CD4-positive, alpha-beta T cell (primary cell): ENCODE measurements at regions not wholly inside any gene's neighbourhood (a gene's known extent, or its start where the extent isn't known, plus 50 kb on each side); places are given as distances from the start of the nearest gene placed in this dataset.

Experiments used
- ATAC-seq: fragments of 200-7000 bp; cut with Tn5 transposase; one replicate; pipeline ENCODE4 v1.10.0; 2022; ENCODE audit warnings: mild to moderate bottlenecking; ENCODE audit not compliant: poor library complexity
- CTCF ChIA-PET: fragments of 350-600 bp; sonication (Branson Sonifier 250); formaldehyde crosslinking; loops from one replicate; lab custom pipeline; 2021; ENCODE audit warnings: antibody characterized with exemption, inconsistent platforms; lab: Charles Lee
- POLR2A ChIA-PET: fragments of 350-600 bp; sonication (Branson Sonifier 250); formaldehyde crosslinking; loops from one replicate; lab custom pipeline; 2021; ENCODE audit warnings: antibody characterized with exemption, inconsistent platforms; lab: Charles Lee
- DNase-seq, 14 experiments: peaks; one replicate each; pipeline ENCODE4 v3.0.0-alpha.2; 2013 to 2020; ENCODE audit warnings: mixed read lengths in 2 of 14
- H3K27ac ChIP-seq, 2 donors: one replicate each; pipeline versions ENCODE4 v1.5.1 to v1.7.0; 2013; ENCODE audit warnings: low read length in 2 of 2, low read depth in 1 of 2, mild to moderate bottlenecking in 1 of 2
- H3K27me3 ChIP-seq, 2 experiments: 1 replicate in 1 of 2; 2 replicates in 1 of 2; pipeline versions ENCODE4 v1.6.1 to v1.7.0; 2013; ENCODE audit warnings: low read length in 2 of 2, control low read depth in 1 of 2, mild to moderate bottlenecking in 1 of 2, moderate library complexity in 1 of 2; ENCODE audit not compliant: insufficient read depth in 2 of 2, control insufficient read depth in 1 of 2
- H3K36me3 ChIP-seq: one replicate; pipeline ENCODE4 v1.6.1; 2013; ENCODE audit warnings: low read length, control low read depth; ENCODE audit not compliant: insufficient read depth
- H3K4me1 ChIP-seq: one replicate; pipeline ENCODE4 v1.6.1; 2013; ENCODE audit warnings: low read length, control low read depth; ENCODE audit not compliant: insufficient read depth
- H3K4me3 ChIP-seq: one replicate; pipeline ENCODE4 v1.5.1; 2013; ENCODE audit warnings: mild to moderate bottlenecking, low read length, moderate library complexity
- H3K9me3 ChIP-seq, 2 experiments: 1 replicate in 1 of 2; 2 replicates in 1 of 2; pipeline versions ENCODE4 v1.6.1 to v1.7.0; 2013; ENCODE audit warnings: low read length in 2 of 2, mild to moderate bottlenecking in 2 of 2, control low read depth in 1 of 2, moderate library complexity in 1 of 2; ENCODE audit not compliant: control insufficient read depth in 1 of 2, insufficient read depth in 1 of 2
- H3K27ac Mint-ChIP-seq: one replicate; pipeline ENCODE4 v1.8.0; 2020; ENCODE audit warnings: mixed read lengths
- H3K27me3 Mint-ChIP-seq: one replicate; pipeline ENCODE4 v1.8.0; 2021; ENCODE audit warnings: mixed read lengths
- H3K36me3 Mint-ChIP-seq: one replicate; pipeline ENCODE4 v1.8.0; 2021; ENCODE audit warnings: low read depth, mixed read lengths
- H3K4me1 Mint-ChIP-seq: one replicate; pipeline ENCODE4 v1.8.0; 2021; ENCODE audit warnings: low read depth, mixed read lengths
- H3K4me3 Mint-ChIP-seq: one replicate; pipeline ENCODE4 v1.8.0; 2020; ENCODE audit warnings: mild to moderate bottlenecking, mixed read lengths
- H3K9me3 Mint-ChIP-seq: one replicate; pipeline ENCODE4 v1.8.0; 2020; ENCODE audit warnings: mixed read lengths
- CTCF ChIP-seq: fragments of 200-600 bp; IDR thresholded peaks from one replicate; pipeline ENCODE4 v1.8.0; 2022; ENCODE audit warnings: antibody characterized with exemption, mild to moderate bottlenecking
- intact Hi-C, 2 experiments: fragments of 100-400 bp; cut with DNase I in 1 of 2; cut with micrococcal nuclease in 1 of 2; formaldehyde crosslinking; loops; one replicate each; pipeline versions ENCODE4 v1.15.1 to v1.9.0; 2023 to 2025; cut with DNase I, micrococcal nuclease

DNA sequence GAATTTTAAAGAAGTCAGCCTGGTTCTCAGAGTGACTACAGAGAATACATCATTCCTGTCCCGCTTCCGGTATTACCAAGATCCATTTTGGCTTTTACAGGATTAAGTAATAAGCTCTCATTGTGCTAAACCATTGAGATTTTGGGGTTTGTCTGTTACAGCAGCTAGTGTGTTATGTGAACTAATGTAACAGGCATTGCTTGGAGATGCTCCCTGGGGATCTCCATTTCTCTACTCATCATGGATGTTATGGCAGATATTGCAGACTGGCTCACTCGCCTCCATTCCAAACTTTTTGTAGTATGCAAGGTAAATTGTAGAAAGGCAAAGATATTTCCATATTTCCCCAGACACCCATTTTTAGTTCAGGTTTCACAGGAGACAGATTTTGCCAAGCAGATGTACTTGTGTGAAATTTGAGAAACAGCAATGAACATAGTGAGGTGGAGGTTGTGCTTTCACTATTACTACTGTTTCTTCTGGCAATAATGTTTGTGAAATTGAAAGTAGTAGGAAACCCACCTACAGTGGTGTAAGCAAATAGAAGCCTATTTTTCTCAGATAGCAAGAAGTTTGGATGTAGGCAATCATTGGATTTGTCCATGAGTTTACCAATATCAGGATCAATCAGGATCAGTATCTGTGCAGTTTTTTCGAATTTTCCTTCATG lies 177.1 kb upstream of the GALNT15 start:
- Histone ChIP-seq H3K27ac (no peak overlapping the region), H3K36me3 (no peaks in the 10 kb centered on the region), H3K27me3 (no peaks in the 10 kb centered on the region), H3K4me1 (no peaks in the 10 kb centered on the region), H3K4me3 (no peak overlapping the region), H3K9me3 (no peaks in the 10 kb centered on the region)
- Mint-ChIP-seq H3K27ac (no peak overlapping the region), H3K36me3 (no peaks in the 10 kb centered on the region), H3K4me3 (no peak overlapping the region), H3K9me3 (peaks cover 8% of the 10 kb centered on the region), H3K4me1 (no peaks in the 10 kb centered on the region), H3K27me3 (no peaks in the 10 kb centered on the region)
- intact Hi-C loops = no loop called here
- DNase-seq = no peak
- no peak for ATAC-seq
- POLR2A ChIA-PET = no interaction called here
- CTCF ChIA-PET = no interaction called here
- TF ChIP-seq CTCF = no peak

- CTCF ChIA-PET = no interaction called here
These were observed 175.6 kb upstream of the GALNT15 start for GRCh38 chr3:15998911-15999310.

GRCh38 chr3:16004812-16005211 lies 169.7 kb upstream of the GALNT15 start:
- no peaks in the 10 kb centered on the region for H3K36me3 Mint-ChIP-seq

More at GRCh38 chr3:15998911-15999310, 175.6 kb upstream of the GALNT15 start:
- intact Hi-C loops = no loop called here
- Histone ChIP-seq H3K9me3 (no peaks in the 10 kb centered on the region), H3K27me3 (no peaks in the 10 kb centered on the region), H3K4me1 (no peaks in the 10 kb centered on the region), H3K36me3 (no peaks in the 10 kb centered on the region), H3K27ac (no peak overlapping the region), H3K4me3 (no peak overlapping the region)
- no peaks in the 10 kb centered on the region for H3K4me1 Mint-ChIP-seq
- H3K9me3 Mint-ChIP-seq = peaks cover 10% of the 10 kb centered on the region
- no peaks in the 10 kb centered on the region for H3K27me3 Mint-ChIP-seq
- no peak overlapping the region for H3K4me3 Mint-ChIP-seq
- no peak for ATAC-seq
- H3K27ac Mint-ChIP-seq = no peak overlapping the region
- TF ChIP-seq CTCF = no peak
- POLR2A ChIA-PET = no interaction called here
- DNase-seq = no peak
- H3K36me3 Mint-ChIP-seq = no peaks in the 10 kb centered on the region

More at GRCh38 chr3:16004812-16005211, 169.7 kb upstream of the GALNT15 start:
- intact Hi-C loops = no loop called here
- ATAC-seq (no peak), DNase-seq (no peak)
- Histone ChIP-seq H3K27ac (no peak overlapping the region), H3K36me3 (no peaks in the 10 kb centered on the region), H3K4me1 (no peaks in the 10 kb centered on the region), H3K9me3 (peaks cover 0 to 5% of the 10 kb centered on the region in 2 experiments), H3K4me3 (no peak overlapping the region), H3K27me3 (no peaks in the 10 kb centered on the region)
- no peak overlapping the region for H3K27ac Mint-ChIP-seq
- TF ChIP-seq CTCF = no peak
- peaks cover 4% of the 10 kb centered on the region for H3K9me3 Mint-ChIP-seq
- ChIA-PET POLR2A (no interaction called here), CTCF (no interaction called here)
- H3K27me3 Mint-ChIP-seq = peaks cover 4% of the 10 kb centered on the region
- no peak overlapping the region for H3K4me3 Mint-ChIP-seq
- no peaks in the 10 kb centered on the region for H3K4me1 Mint-ChIP-seq
